ENCODE measurements at regions not wholly inside any gene's neighbourhood (a gene's known extent, or its start where the extent isn't known, plus 50 kb on each side); places are given as distances from the start of the nearest gene placed in this dataset.

DNA sequence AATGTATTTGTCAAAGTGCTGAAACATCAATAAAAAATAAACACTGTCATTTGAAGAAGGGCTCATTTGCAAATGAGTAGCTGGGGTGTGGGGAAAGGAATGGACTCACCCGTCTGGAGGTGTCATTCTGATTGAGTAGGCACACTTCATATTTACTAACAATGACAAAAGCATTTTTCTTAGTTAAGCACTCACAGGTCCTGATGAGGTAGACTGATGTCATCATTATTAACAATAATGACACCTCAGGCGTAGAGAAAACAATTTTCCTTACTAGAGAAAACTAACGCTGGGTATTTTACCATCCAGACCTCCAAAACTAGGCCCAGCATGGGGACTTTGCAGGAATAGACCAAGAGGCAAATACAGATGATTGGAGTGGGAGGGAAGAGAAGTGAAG is 76.0 kb downstream of the UNC5CL start:
- ChIA-PET POLR2A (ENCODE audit: unreplicated experiment) (interaction anchor here (0.7 kb wide), 1 partner anchor 55 kb away, joined by 6 read pairs; no protein-coding TSS in a partner anchor), CTCF (no interaction called here)
- no peak for TF ChIP-seq EZH2 (IDR thresholded peaks at IDR 0.05; ENCODE audit: low read depth)
- TF ChIP-seq, protein P1, sequence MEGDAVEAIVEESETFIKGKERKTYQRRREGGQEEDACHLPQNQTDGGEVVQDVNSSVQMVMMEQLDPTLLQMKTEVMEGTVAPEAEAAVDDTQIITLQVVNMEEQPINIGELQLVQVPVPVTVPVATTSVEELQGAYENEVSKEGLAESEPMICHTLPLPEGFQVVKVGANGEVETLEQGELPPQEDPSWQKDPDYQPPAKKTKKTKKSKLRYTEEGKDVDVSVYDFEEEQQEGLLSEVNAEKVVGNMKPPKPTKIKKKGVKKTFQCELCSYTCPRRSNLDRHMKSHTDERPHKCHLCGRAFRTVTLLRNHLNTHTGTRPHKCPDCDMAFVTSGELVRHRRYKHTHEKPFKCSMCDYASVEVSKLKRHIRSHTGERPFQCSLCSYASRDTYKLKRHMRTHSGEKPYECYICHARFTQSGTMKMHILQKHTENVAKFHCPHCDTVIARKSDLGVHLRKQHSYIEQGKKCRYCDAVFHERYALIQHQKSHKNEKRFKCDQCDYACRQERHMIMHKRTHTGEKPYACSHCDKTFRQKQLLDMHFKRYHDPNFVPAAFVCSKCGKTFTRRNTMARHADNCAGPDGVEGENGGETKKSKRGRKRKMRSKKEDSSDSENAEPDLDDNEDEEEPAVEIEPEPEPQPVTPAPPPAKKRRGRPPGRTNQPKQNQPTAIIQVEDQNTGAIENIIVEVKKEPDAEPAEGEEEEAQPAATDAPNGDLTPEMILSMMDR (conservative IDR thresholded peaks at IDR 0.05) = no peak
- Histone ChIP-seq H3K27ac (no peak overlapping the region), H3K9me3 (ENCODE audit: insufficient read depth, low read depth) (peaks cover 6% of the 10 kb centered on the region; the same call in 1 of the 2 replicates), H3K9me2 (ENCODE audit: insufficient read depth) (no peaks in the 10 kb centered on the region), H3K79me2 (ENCODE audit: low read depth) (no peaks in the 10 kb centered on the region), H2AFZ (no peak overlapping the region), H3K4me2 (no peak overlapping the region), H3K36me3 (ENCODE audit: low read depth) (no peaks in the 10 kb centered on the region), H3F3A (ENCODE audit: insufficient read depth, low read depth) (peaks cover 10% of the 10 kb centered on the region; the same call in 1 of the 2 replicates), H4K20me1 (ENCODE audit: insufficient read depth) (no peaks in the 10 kb centered on the region), H3K4me3 (no peak overlapping the region), H3K27me3 (ENCODE audit: insufficient read depth, low read depth) (no peaks in the 10 kb centered on the region), H3K4me1 (replicated peaks; ENCODE audit: insufficient read depth) (peaks cover 13% of the 10 kb centered on the region; the same call in 1 of the 2 replicates)
- no TSS peak for BruUV-seq (replicated peaks)
- intact Hi-C loops (cut with micrococcal nuclease; ENCODE audit: unreplicated experiment) = no loop called here
- no peak for DNase-seq

DNA sequence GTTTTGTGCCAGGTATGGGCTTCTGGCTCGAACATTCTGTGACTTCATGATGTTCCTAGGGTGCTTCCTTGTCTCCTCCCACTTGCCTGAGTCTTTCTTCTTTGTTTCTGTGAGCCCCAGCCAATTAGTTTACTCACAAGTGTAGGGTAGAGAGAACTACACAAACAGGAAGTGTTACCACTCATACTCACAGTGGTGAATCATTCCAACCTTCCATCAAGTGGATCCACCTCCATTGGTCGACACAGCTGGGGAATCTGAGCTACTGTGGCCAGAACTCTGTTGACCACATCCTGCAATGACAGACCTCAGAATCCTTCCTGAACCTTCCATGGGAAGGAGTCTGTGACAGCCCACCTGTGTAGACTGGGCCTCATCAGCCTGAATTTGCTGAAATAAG is 76.8 kb downstream of the UNC5CL start:
- Histone ChIP-seq H3K36me3 (ENCODE audit: low read depth) (no peaks in the 10 kb centered on the region), H2AFZ (no peak overlapping the region), H3K4me3 (no peak overlapping the region), H3K4me1 (replicated peaks; ENCODE audit: insufficient read depth) (peaks cover 13% of the 10 kb centered on the region; the same call in 1 of the 2 replicates), H3K27me3 (ENCODE audit: insufficient read depth, low read depth) (no peaks in the 10 kb centered on the region), H3K4me2 (peak overlapping the region; percentile 22; the same call in 1 of the 2 replicates), H3K79me2 (ENCODE audit: low read depth) (no peaks in the 10 kb centered on the region), H3K27ac (peak overlapping the region; percentile 47), H3F3A (ENCODE audit: insufficient read depth, low read depth) (peaks cover 10% of the 10 kb centered on the region; the same call in 1 of the 2 replicates), H3K9me2 (ENCODE audit: insufficient read depth) (no peaks in the 10 kb centered on the region), H3K9me3 (ENCODE audit: insufficient read depth, low read depth) (peaks cover 6% of the 10 kb centered on the region; the same call in 1 of the 2 replicates), H4K20me1 (ENCODE audit: insufficient read depth) (no peaks in the 10 kb centered on the region)
- intact Hi-C loops (cut with micrococcal nuclease; ENCODE audit: unreplicated experiment) = loop anchor here (1.0 kb wide), 1 partner anchor 35 kb away; no protein-coding TSS in a partner anchor
- CTCF ChIA-PET = no interaction called here
- BruUV-seq (replicated peaks) = no TSS peak
- peak; percentile 58 to 88 for DNase-seq
- TF ChIP-seq EZH2 (IDR thresholded peaks at IDR 0.05; ENCODE audit: low read depth) = no peak
- TF ChIP-seq, protein P1 (conservative IDR thresholded peaks at IDR 0.05) = no peak
- POLR2A ChIA-PET (ENCODE audit: unreplicated experiment) = interaction anchor here (0.6 kb wide), 2 partner anchors 1585 to 1747 kb away, joined by 3 to 8 read pairs; no protein-coding TSS in a partner anchor

DNA sequence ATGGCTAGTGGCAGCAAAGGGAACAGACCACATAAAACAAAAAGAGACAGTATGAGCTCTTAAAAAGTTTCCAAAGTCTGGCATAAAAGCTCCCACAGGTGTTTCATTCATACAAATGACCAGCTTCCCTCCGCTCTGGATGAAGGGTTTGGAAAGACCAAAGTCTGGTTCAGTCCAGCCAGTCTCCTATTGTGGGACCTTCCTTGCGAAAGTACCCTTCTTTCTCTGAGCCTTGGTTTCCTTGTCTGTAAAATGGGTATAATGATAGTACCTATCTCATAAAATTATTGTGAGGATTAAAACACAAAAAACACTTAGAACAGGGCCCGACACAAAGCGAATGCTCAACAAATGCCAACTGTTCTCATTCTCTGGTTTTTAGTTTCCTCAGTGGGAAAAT is 77.2 kb downstream of the UNC5CL start:
- intact Hi-C loops (cut with micrococcal nuclease; ENCODE audit: unreplicated experiment) = loop anchor here (1.0 kb wide), 1 partner anchor 35 kb away; no protein-coding TSS in a partner anchor
- H3K27me3 ChIP-seq (ENCODE audit: insufficient read depth, low read depth) = no peaks in the 10 kb centered on the region
- no peak for DNase-seq
- TF ChIP-seq, protein P1 (conservative IDR thresholded peaks at IDR 0.05) = no peak
- no peak for TF ChIP-seq EZH2 (IDR thresholded peaks at IDR 0.05; ENCODE audit: low read depth)
- H3K36me3 ChIP-seq (ENCODE audit: low read depth) = no peaks in the 10 kb centered on the region
- H3K9me3 ChIP-seq (ENCODE audit: insufficient read depth, low read depth) = peaks cover 6% of the 10 kb centered on the region; the same call in 1 of the 2 replicates
- peak overlapping the region; percentile 22; the same call in 1 of the 2 replicates for H3K4me2 ChIP-seq
- no peaks in the 10 kb centered on the region for H3K9me2 ChIP-seq (ENCODE audit: insufficient read depth)
- H2AFZ ChIP-seq = no peak overlapping the region
- no peaks in the 10 kb centered on the region for H4K20me1 ChIP-seq (ENCODE audit: insufficient read depth)
- H3F3A ChIP-seq (ENCODE audit: insufficient read depth, low read depth) = peaks cover 10% of the 10 kb centered on the region; the same call in 1 of the 2 replicates
- peak overlapping the region; percentile 47 for H3K27ac ChIP-seq
- peaks cover 13% of the 10 kb centered on the region; the same call in 1 of the 2 replicates for H3K4me1 ChIP-seq (replicated peaks; ENCODE audit: insufficient read depth)
- POLR2A ChIA-PET (ENCODE audit: unreplicated experiment) = interaction anchor here (0.6 kb wide), 1 partner anchor 1585 kb away, joined by 8 read pairs; no protein-coding TSS in a partner anchor
- TSS peak; percentile 79 for BruUV-seq (replicated peaks)
- no peak overlapping the region for H3K4me3 ChIP-seq
- H3K79me2 ChIP-seq (ENCODE audit: low read depth) = no peaks in the 10 kb centered on the region
- CTCF ChIA-PET = no interaction called here

All from PC-9 (cell line).